NCI-H2227 (cell line): ENCODE measurements at regions not wholly inside any gene's neighbourhood (a gene's known extent, or its start where the extent isn't known, plus 50 kb on each side); places are given as distances from the start of the nearest gene placed in this dataset.
A peak's percentile ranks its signal among the peaks of the same experiment; 100 is the strongest.

Source experiments
- DNase-seq: peaks from one replicate; lab custom pipeline; 2025; ENCODE audit not compliant: unreplicated experiment; lab: John Stamatoyannopoulos, UW

- DNase-seq, result no peak
Measured at GRCh38 chr15:72923289-72923688, 129.0 kb upstream of the NEO1 start.

- no peak for DNase-seq
Measured at GRCh38 chr15:72920551-72920950, 131.7 kb upstream of the NEO1 start.

GRCh38 chr15:72919936-72920465 lies 132.3 kb upstream of the NEO1 start:
- no peak for DNase-seq

- no peak for DNase-seq
Measured at GRCh38 chr15:72916897-72917296, 133.3 kb upstream of the ADPGK start.

- DNase-seq, result no peak
Measured at GRCh38 chr15:72916378-72916777, 132.8 kb upstream of the ADPGK start.

- DNase-seq, result no peak
Measured at GRCh38 chr15:72915843-72916242, 132.3 kb upstream of the ADPGK start.

GRCh38 chr15:72912996-72913395 lies 129.4 kb upstream of the ADPGK start:
- no peak for DNase-seq

GRCh38 chr15:72912121-72912520 lies 128.6 kb upstream of the ADPGK start:
- DNase-seq, result no peak

GRCh38 chr15:72911626-72912025 lies 128.1 kb upstream of the ADPGK start:
- no peak for DNase-seq

- DNase-seq, result no peak
Measured at GRCh38 chr15:72908713-72909112, 125.2 kb upstream of the ADPGK start.

- DNase-seq, result peak; percentile 76
Measured at GRCh38 chr15:72907733-72908132, 124.2 kb upstream of the ADPGK start.

GRCh38 chr15:72902919-72903260 lies 119.3 kb upstream of the ADPGK start:
- DNase-seq, result no peak

GRCh38 chr15:72902245-72902918 lies 118.8 kb upstream of the ADPGK start:
- DNase-seq, result peak; percentile 22

- DNase-seq, result no peak
Measured at GRCh38 chr15:72892986-72893385, 109.4 kb upstream of the ADPGK start.

GRCh38 chr15:72890043-72890442 lies 106.5 kb upstream of the ADPGK start:
- DNase-seq, result no peak

- no peak for DNase-seq
Measured at GRCh38 chr15:72889545-72889944, 106.0 kb upstream of the ADPGK start.

- DNase-seq, result no peak
Measured at GRCh38 chr15:72888811-72889210, 105.3 kb upstream of the ADPGK start.

GRCh38 chr15:72888211-72888610 lies 104.7 kb upstream of the ADPGK start:
- no peak for DNase-seq

GRCh38 chr15:72887376-72887775 lies 103.8 kb upstream of the ADPGK start:
- DNase-seq, result no peak

GRCh38 chr15:72884311-72884710 lies 100.8 kb upstream of the ADPGK start:
- no peak for DNase-seq

GRCh38 chr15:72873379-72874233 lies 90.0 kb upstream of the ADPGK start:
- DNase-seq, result no peak
